ENCODE measurements at regions not wholly inside any gene's neighbourhood (a gene's known extent, or its start where the extent isn't known, plus 50 kb on each side); places are given as distances from the start of the nearest gene placed in this dataset.

DNA sequence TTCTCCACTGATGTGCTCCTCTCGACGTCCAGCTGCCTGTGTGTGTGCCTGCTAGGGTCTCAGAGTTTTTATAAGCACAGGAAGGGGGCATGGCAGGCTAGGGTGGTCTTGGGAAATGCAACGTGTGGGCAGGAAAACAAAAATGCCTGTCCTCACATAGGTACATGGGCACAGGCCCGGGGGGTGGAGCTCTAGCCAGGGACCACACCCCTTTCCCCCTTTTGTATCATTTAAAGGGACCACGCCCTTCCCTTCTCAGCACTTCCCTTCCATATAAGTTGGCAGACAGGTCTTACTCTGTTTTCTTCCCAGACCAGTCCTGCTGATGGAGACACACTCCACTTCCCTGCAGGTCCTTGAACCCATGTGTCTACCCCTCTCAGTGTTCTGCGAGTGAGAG lies 645.0 kb downstream of the CBLN2 start:
- TF ChIP-seq, protein P1, sequence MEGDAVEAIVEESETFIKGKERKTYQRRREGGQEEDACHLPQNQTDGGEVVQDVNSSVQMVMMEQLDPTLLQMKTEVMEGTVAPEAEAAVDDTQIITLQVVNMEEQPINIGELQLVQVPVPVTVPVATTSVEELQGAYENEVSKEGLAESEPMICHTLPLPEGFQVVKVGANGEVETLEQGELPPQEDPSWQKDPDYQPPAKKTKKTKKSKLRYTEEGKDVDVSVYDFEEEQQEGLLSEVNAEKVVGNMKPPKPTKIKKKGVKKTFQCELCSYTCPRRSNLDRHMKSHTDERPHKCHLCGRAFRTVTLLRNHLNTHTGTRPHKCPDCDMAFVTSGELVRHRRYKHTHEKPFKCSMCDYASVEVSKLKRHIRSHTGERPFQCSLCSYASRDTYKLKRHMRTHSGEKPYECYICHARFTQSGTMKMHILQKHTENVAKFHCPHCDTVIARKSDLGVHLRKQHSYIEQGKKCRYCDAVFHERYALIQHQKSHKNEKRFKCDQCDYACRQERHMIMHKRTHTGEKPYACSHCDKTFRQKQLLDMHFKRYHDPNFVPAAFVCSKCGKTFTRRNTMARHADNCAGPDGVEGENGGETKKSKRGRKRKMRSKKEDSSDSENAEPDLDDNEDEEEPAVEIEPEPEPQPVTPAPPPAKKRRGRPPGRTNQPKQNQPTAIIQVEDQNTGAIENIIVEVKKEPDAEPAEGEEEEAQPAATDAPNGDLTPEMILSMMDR (optimal IDR thresholded peaks at IDR 0.05 in 1 of 3, IDR thresholded peaks at IDR 0.05 in 1 of 3, conservative IDR thresholded peaks at IDR 0.05 in 1 of 3; ENCODE audit: extremely low read depth in 1 of 3, insufficient read depth in 2 of 3, low read length in 3 of 3), result no peak
- TF ChIP-seq EZH2 (IDR thresholded peaks at IDR 0.05; ENCODE audit: low read length), result no peak
